ENCODE measurements at regions not wholly inside any gene's neighbourhood (a gene's known extent, or its start where the extent isn't known, plus 50 kb on each side); places are given as distances from the start of the nearest gene placed in this dataset.

DNA sequence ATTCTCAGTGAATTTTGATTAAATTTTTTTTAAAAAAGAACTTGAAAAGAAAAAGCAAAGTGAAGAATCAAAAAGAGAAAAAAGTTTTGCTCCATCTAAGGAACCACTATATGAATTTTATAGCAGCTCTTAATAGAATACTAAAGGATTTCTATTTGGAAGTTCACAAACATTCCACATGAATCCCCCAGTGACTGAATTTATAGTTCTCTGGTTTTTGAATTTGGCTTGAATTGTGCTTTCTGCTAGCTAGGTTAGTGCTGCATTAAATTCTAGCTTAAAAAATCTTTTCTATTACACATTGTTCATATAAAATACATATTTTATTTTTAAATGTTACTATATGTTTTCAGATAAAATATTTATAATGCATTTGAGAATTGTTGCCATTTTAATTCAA lies 675.4 kb downstream of the RERGL start:
- H3K36me3 Mint-ChIP-seq (ENCODE audit: low read depth), result no peaks in the 10 kb centered on the region
- H3K27ac Mint-ChIP-seq (ENCODE audit: unreplicated experiment), result no peak overlapping the region
- H3K4me1 Mint-ChIP-seq (ENCODE audit: low read depth), result no peaks in the 10 kb centered on the region
- no peak overlapping the region for H3K4me3 Mint-ChIP-seq (ENCODE audit: unreplicated experiment)
- TF ChIP-seq, protein P1, sequence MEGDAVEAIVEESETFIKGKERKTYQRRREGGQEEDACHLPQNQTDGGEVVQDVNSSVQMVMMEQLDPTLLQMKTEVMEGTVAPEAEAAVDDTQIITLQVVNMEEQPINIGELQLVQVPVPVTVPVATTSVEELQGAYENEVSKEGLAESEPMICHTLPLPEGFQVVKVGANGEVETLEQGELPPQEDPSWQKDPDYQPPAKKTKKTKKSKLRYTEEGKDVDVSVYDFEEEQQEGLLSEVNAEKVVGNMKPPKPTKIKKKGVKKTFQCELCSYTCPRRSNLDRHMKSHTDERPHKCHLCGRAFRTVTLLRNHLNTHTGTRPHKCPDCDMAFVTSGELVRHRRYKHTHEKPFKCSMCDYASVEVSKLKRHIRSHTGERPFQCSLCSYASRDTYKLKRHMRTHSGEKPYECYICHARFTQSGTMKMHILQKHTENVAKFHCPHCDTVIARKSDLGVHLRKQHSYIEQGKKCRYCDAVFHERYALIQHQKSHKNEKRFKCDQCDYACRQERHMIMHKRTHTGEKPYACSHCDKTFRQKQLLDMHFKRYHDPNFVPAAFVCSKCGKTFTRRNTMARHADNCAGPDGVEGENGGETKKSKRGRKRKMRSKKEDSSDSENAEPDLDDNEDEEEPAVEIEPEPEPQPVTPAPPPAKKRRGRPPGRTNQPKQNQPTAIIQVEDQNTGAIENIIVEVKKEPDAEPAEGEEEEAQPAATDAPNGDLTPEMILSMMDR (IDR thresholded peaks at IDR 0.05), result no peak
- no peaks in the 10 kb centered on the region for H3K27me3 Mint-ChIP-seq (ENCODE audit: low read depth)
- DNase-seq (ENCODE audit: low spot score), result no peak
- H3K9me3 Mint-ChIP-seq (ENCODE audit: low read depth), result peaks cover 10% of the 10 kb centered on the region

GRCh38 chr12:17411662-17412061 lies 678.3 kb downstream of the RERGL start:
- Mint-ChIP-seq H3K4me1 (ENCODE audit: low read depth) (no peaks in the 10 kb centered on the region), H3K36me3 (ENCODE audit: low read depth) (no peaks in the 10 kb centered on the region), H3K9me3 (ENCODE audit: low read depth) (peaks cover 7% of the 10 kb centered on the region), H3K27me3 (ENCODE audit: low read depth) (no peaks in the 10 kb centered on the region), H3K4me3 (ENCODE audit: unreplicated experiment) (no peak overlapping the region), H3K27ac (ENCODE audit: unreplicated experiment) (no peak overlapping the region)
- TF ChIP-seq, protein P1 (IDR thresholded peaks at IDR 0.05), result no peak
- no peak for DNase-seq (ENCODE audit: low spot score)

DNA sequence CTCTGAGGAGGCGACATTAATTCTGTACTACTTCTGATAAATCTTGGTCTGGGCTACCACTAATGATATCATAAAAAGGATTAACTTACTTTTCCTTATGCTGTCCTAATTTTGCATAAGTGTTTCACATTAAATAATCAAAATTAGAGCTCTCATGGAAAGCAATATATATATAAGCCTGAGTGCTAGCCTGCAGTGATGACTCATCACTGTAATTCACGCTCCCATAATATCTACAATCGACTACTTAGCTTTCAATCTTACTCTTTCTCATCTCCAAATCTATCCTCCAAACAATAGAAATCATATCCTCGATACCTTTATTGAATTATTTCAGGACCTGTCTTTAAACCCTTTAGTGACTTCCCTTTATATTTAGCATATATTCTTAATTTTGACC lies 701.3 kb downstream of the RERGL start:
- Mint-ChIP-seq H3K27ac (ENCODE audit: unreplicated experiment) (no peak overlapping the region), H3K36me3 (ENCODE audit: low read depth) (no peaks in the 10 kb centered on the region), H3K9me3 (ENCODE audit: low read depth) (peaks cover 7% of the 10 kb centered on the region), H3K27me3 (ENCODE audit: low read depth) (no peaks in the 10 kb centered on the region), H3K4me3 (ENCODE audit: unreplicated experiment) (no peak overlapping the region), H3K4me1 (ENCODE audit: low read depth) (no peaks in the 10 kb centered on the region)
- no peak for DNase-seq (ENCODE audit: low spot score)
- TF ChIP-seq, protein P1 (IDR thresholded peaks at IDR 0.05), result no peak

DNA sequence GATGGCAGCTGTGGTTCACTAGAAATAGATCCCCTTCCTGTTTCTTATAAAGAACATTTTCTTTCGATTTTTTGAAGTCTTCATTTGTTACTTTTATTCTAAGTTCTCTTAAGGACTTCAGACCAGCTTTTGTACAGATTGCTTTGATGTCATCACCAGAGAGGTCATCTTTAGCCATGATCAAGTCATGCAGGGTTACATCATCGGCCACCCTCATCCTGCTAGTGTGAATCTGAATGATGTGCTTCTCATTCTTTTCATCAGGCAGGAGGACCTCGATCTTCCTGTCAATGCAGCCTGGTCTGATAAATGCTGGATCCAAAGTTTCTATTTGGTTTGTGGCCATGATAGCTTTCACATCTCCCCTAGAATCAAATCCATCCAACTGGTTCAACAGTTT lies 706.7 kb downstream of the RERGL start:
- H3K4me1 Mint-ChIP-seq (ENCODE audit: low read depth), result no peaks in the 10 kb centered on the region
- no peak for DNase-seq (ENCODE audit: low spot score)
- no peaks in the 10 kb centered on the region for H3K36me3 Mint-ChIP-seq (ENCODE audit: low read depth)
- H3K9me3 Mint-ChIP-seq (ENCODE audit: low read depth), result peaks cover 9% of the 10 kb centered on the region
- no peaks in the 10 kb centered on the region for H3K27me3 Mint-ChIP-seq (ENCODE audit: low read depth)
- H3K27ac Mint-ChIP-seq (ENCODE audit: unreplicated experiment), result no peak overlapping the region
- no peak overlapping the region for H3K4me3 Mint-ChIP-seq (ENCODE audit: unreplicated experiment)
- TF ChIP-seq, protein P1 (IDR thresholded peaks at IDR 0.05), result no peak

DNA sequence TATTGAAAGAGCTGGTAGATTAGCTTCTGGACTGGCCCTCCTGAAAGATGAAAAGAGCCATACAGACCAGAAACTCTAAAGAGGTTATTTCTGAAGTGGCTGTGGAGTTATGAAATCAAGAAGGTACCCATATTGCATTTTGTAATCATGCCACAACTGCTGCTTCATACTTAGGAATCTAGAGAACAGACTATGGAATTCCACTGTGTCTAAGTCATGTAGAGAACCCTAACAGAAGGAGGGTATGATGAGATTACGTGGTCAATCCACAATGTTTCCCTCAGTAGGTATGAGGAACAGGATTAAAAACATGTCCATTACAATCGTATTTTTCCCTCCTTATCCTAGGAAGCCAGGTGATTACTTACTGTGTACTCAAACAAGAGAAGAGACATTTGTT lies 708.8 kb downstream of the RERGL start:
- Mint-ChIP-seq H3K4me3 (ENCODE audit: unreplicated experiment) (no peak overlapping the region), H3K4me1 (ENCODE audit: low read depth) (no peaks in the 10 kb centered on the region), H3K36me3 (ENCODE audit: low read depth) (no peaks in the 10 kb centered on the region), H3K27me3 (ENCODE audit: low read depth) (no peaks in the 10 kb centered on the region), H3K27ac (ENCODE audit: unreplicated experiment) (no peak overlapping the region), H3K9me3 (ENCODE audit: low read depth) (peaks cover 9% of the 10 kb centered on the region)
- TF ChIP-seq, protein P1 (IDR thresholded peaks at IDR 0.05), result no peak
- DNase-seq (ENCODE audit: low spot score), result no peak
